SK-N-SH treated with all-trans-retinoic acid at 6 μM for 48 hours (cell line): ENCODE measurements at regions not wholly inside any gene's neighbourhood (a gene's known extent, or its start where the extent isn't known, plus 50 kb on each side); places are given as distances from the start of the nearest gene placed in this dataset.
"Not testable (repeated sequence)": the region's sequence is repeated elsewhere in the genome, so short reads cannot be mapped to it uniquely, and the experiment has no call there.

Experiments used
- ATAC-seq: fragments of 200-7000 bp; cut with Tn5 transposase; 3 replicates; pipeline ENCODE4 v1.9.1; 2020; ENCODE audit warnings: mild to moderate bottlenecking, moderate library complexity
- ARNTL ChIP-seq: fragments of 450-650 bp; formaldehyde crosslinking; IDR thresholded peaks from 2 replicates; pipeline ENCODE4 v1.5.0; 2020; ENCODE audit warnings: low read depth, mild to moderate bottlenecking, moderate library complexity, borderline replicate concordance
- BACH2 ChIP-seq: fragments of 250-450 bp; sonication (Bioruptor Pico); IDR thresholded peaks from 2 replicates; pipeline ENCODE4 v1.9.0; 2021; ENCODE audit warnings: mild to moderate bottlenecking, borderline replicate concordance
- CREB5 ChIP-seq: fragments of 250-450 bp; sonication (Bioruptor Pico); IDR thresholded peaks from 2 replicates; pipeline ENCODE4 v1.5.1; 2020; ENCODE audit warnings: low read depth, mild to moderate bottlenecking, moderate library complexity
- CSDC2 ChIP-seq: fragments of 250-450 bp; sonication (Bioruptor Pico); IDR thresholded peaks from 2 replicates; pipeline ENCODE4 v1.5.0; 2020; ENCODE audit warnings: mild to moderate bottlenecking, moderate library complexity
- CSRNP3 ChIP-seq: fragments of 250-450 bp; sonication (Bioruptor Pico); IDR thresholded peaks from 2 replicates; pipeline ENCODE4 v1.5.1; 2021; ENCODE audit warnings: mild to moderate bottlenecking, moderate library complexity
- GLIS3 ChIP-seq: fragments of 250-450 bp; sonication (Bioruptor Pico); IDR thresholded peaks from 2 replicates; pipeline ENCODE4 v1.5.0; 2020; ENCODE audit warnings: mild to moderate bottlenecking, moderate library complexity
- ISL1 ChIP-seq: fragments of 250-450 bp; sonication (Bioruptor Pico); IDR thresholded peaks from 2 replicates; pipeline ENCODE4 v2.1.2; 2022; ENCODE audit warnings: mild to moderate bottlenecking, moderate library complexity
- OSR1 ChIP-seq: fragments of 250-450 bp; sonication (Bioruptor Pico); IDR thresholded peaks from 2 replicates; pipeline ENCODE4 v1.8.0; 2022; ENCODE audit warnings: moderate library complexity, mild to moderate bottlenecking, inconsistent platforms
- PATZ1 ChIP-seq: fragments of 250-450 bp; sonication (Bioruptor Pico); IDR thresholded peaks from 2 replicates; pipeline ENCODE4 v1.8.0; 2020; ENCODE audit warnings: mild to moderate bottlenecking, moderate library complexity, borderline replicate concordance
- POU6F1 ChIP-seq: fragments of 250-450 bp; sonication (Bioruptor Pico); IDR thresholded peaks from 2 replicates; pipeline ENCODE4 v1.8.0; 2021; ENCODE audit warnings: low read depth, mild to moderate bottlenecking, moderate library complexity, borderline replicate concordance
- PPARA ChIP-seq: fragments of 250-450 bp; sonication (Bioruptor Pico); IDR thresholded peaks from 2 replicates; pipeline ENCODE4 v1.5.0; 2020; ENCODE audit warnings: mild to moderate bottlenecking, borderline replicate concordance
- RARB ChIP-seq: fragments of 250-450 bp; sonication (Bioruptor Pico); IDR thresholded peaks from 2 replicates; pipeline ENCODE4 v1.8.0; 2021; ENCODE audit warnings: mild to moderate bottlenecking, moderate library complexity
- TCF4 ChIP-seq: fragments of 250-450 bp; sonication (Bioruptor Pico); IDR thresholded peaks from 2 replicates; pipeline ENCODE4 v1.8.0; 2021; ENCODE audit warnings: mild to moderate bottlenecking, moderate library complexity, borderline replicate concordance
- TOX ChIP-seq: fragments of 250-450 bp; sonication (Bioruptor Pico); IDR thresholded peaks from 2 replicates; pipeline ENCODE4 v1.8.0; 2021; ENCODE audit warnings: mild to moderate bottlenecking, moderate library complexity, borderline replicate concordance
- ZC3H10 ChIP-seq: fragments of 250-450 bp; sonication (Bioruptor Pico); IDR thresholded peaks from 2 replicates; pipeline ENCODE4 v1.5.1; 2021; ENCODE audit warnings: mild to moderate bottlenecking, moderate library complexity
- ZFP3 ChIP-seq: fragments of 250-450 bp; sonication (Bioruptor Pico); IDR thresholded peaks from 2 replicates; pipeline ENCODE4 v1.5.0; 2020; ENCODE audit warnings: mild to moderate bottlenecking, moderate library complexity
- ZFP30 ChIP-seq: fragments of 450-650 bp; formaldehyde crosslinking; IDR thresholded peaks from 2 replicates; pipeline ENCODE4 v1.5.0; 2022; ENCODE audit warnings: mild to moderate bottlenecking, moderate library complexity
- ZNF565 ChIP-seq: fragments of 450-650 bp; formaldehyde crosslinking; conservative IDR thresholded peaks from 2 replicates; pipeline ENCODE4 v1.5.0; 2020; ENCODE audit warnings: low read depth, mild to moderate bottlenecking, moderate library complexity
- ZNF70 ChIP-seq: fragments of 450-650 bp; formaldehyde crosslinking; IDR thresholded peaks from 2 replicates; pipeline ENCODE4 v1.5.0; 2020; ENCODE audit warnings: mild to moderate bottlenecking, moderate library complexity
- ZNF8 ChIP-seq: fragments of 450-650 bp; formaldehyde crosslinking; IDR thresholded peaks from 2 replicates; pipeline ENCODE4 v1.5.0; 2020; ENCODE audit warnings: mild to moderate bottlenecking, moderate library complexity

- no peak for ATAC-seq
- no peak for TF ChIP-seq ZNF565
- TF ChIP-seq, all 23 proteins: peak for 0
These were observed 634.6 kb downstream of the ETNK1 start for GRCh38 chr12:23259558-23259957.

GRCh38 chr12:23262670-23263069, 637.7 kb downstream of the ETNK1 start:
- TF ChIP-seq ISL1 (no peak), ZFP3 (CRISPR knock-in tag) (no peak), CSDC2 (CRISPR knock-in tag) (no peak), PPARA (CRISPR knock-in tag) (no peak), ZNF8 (CRISPR knock-in tag) (no peak), ZNF565 (no peak), POU6F1 (CRISPR knock-in tag) (no peak), CSRNP3 (CRISPR knock-in tag) (no peak), TOX (CRISPR knock-in tag) (no peak), ZFP30 (CRISPR knock-in tag) (no peak), ARNTL (CRISPR knock-in tag) (no peak), ZNF70 (CRISPR knock-in tag) (no peak)
- no peak for ATAC-seq

GRCh38 chr12:23277831-23278230, 652.9 kb downstream of the ETNK1 start:
- TF ChIP-seq TOX (CRISPR knock-in tag) (no peak), PPARA (CRISPR knock-in tag) (no peak), ZNF70 (CRISPR knock-in tag) (no peak), ISL1 (no peak), OSR1 (no peak), CSDC2 (CRISPR knock-in tag) (no peak), GLIS3 (CRISPR knock-in tag) (no peak), ZFP3 (CRISPR knock-in tag) (no peak), ZFP30 (CRISPR knock-in tag) (no peak)
- ATAC-seq, result no peak

- TF ChIP-seq ISL1, result no peak
- TF ChIP-seq ZNF565, result no peak
- TF ChIP-seq BACH2 (CRISPR knock-in tag), result no peak
- TF ChIP-seq PPARA (CRISPR knock-in tag), result no peak
- no peak for ATAC-seq
These were observed 656.3 kb downstream of the ETNK1 start for GRCh38 chr12:23281295-23281694.

- no peak for ATAC-seq
- TF ChIP-seq TCF4 (no peak), PATZ1 (no peak), GLIS3 (CRISPR knock-in tag) (no peak), BACH2 (CRISPR knock-in tag) (no peak), ZFP3 (CRISPR knock-in tag) (no peak), ZFP30 (CRISPR knock-in tag) (no peak), ISL1 (no peak), ZNF70 (CRISPR knock-in tag) (no peak), RARB (CRISPR knock-in tag) (no peak), ARNTL (CRISPR knock-in tag) (no peak), ZNF565 (no peak), PPARA (CRISPR knock-in tag) (no peak), ZNF8 (CRISPR knock-in tag) (no peak), TOX (CRISPR knock-in tag) (no peak), POU6F1 (CRISPR knock-in tag) (no peak), CSDC2 (CRISPR knock-in tag) (no peak), CSRNP3 (CRISPR knock-in tag) (no peak), CREB5 (CRISPR knock-in tag) (no peak), OSR1 (no peak), ZC3H10 (CRISPR knock-in tag) (no peak)
These were observed 657.7 kb downstream of the ETNK1 start for GRCh38 chr12:23282701-23283100.

- not testable (repeated sequence) for ATAC-seq
These were observed 661.0 kb downstream of the ETNK1 start for GRCh38 chr12:23285764-23286530.
